Epithelial cell of esophagus (primary cell): ENCODE measurements at regions not wholly inside any gene's neighbourhood (a gene's known extent, or its start where the extent isn't known, plus 50 kb on each side); places are given as distances from the start of the nearest gene placed in this dataset.
A peak's percentile ranks its signal among the peaks of the same experiment; 100 is the strongest.

ENCODE experiments used
- DNase-seq: peaks from one replicate; pipeline ENCODE4 v3.0.0; 2010; ENCODE audit warnings: low read depth
- H3K4me3 ChIP-seq: 2 replicates; pipeline ENCODE4 v1.5.1; 2011; ENCODE audit warnings: mild to moderate bottlenecking, low read length, control low read depth
- CTCF ChIP-seq: IDR thresholded peaks from 2 replicates; pipeline ENCODE4 v1.5.1; 2011; ENCODE audit warnings: low read depth, mild to moderate bottlenecking, low read length, control low read depth, inconsistent platforms; ENCODE audit not compliant: insufficient read depth; ENCODE audit errors: missing control alignments

GRCh38 chr16:14338236-14338635, 267.1 kb downstream of the MRTFB start:
- no peak overlapping the region for H3K4me3 ChIP-seq
- DNase-seq = no peak
- TF ChIP-seq CTCF = no peak

DNA sequence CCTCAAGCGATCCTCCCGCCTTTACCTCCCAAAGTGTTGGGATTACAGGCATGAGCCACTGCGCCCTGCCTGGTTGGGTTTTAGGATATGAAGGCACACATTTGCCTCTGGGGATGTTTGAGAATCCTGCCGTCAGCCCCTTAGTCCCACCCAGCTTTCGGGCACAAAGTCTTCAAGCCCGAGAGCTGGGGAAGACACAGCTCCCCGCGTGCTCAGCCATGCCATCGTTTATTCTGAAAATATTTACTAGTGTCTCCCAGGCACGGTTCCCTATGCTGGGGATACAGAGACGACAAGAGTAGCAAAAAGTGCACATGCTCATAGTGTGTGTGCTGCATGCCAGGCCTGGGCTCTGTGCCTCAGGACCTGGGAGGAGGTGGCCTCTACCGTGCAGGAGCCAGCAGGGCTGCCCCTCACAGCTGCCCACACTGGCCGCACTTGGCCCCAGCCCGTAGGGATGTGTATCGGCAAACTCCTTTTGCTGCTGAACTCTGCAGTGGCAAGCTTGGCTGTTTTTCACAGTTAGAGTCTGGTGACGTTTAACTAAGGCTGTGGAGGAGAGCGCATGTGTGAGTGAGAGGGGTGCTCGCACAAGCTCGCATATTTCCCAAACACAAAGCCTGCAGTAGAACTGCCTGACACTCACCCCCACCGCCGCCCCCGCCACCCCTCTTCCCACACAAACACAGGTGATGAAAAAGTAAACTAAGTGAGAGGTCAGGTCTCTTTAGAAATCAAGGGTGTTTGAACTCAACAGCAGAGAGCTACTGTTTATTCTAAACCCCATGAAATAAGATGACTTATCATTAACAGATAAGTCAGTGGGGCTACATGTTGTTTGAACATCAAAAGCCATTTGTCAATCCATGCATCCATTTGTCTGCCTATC, 266.4 kb downstream of the MRTFB start:
- TF ChIP-seq CTCF = no peak
- no peak for DNase-seq
- H3K4me3 ChIP-seq = no peak overlapping the region

- no peak for TF ChIP-seq CTCF
- H3K4me3 ChIP-seq = no peak overlapping the region
- DNase-seq = no peak
These were observed 264.2 kb downstream of the MRTFB start for GRCh38 chr16:14335297-14335696.

DNA sequence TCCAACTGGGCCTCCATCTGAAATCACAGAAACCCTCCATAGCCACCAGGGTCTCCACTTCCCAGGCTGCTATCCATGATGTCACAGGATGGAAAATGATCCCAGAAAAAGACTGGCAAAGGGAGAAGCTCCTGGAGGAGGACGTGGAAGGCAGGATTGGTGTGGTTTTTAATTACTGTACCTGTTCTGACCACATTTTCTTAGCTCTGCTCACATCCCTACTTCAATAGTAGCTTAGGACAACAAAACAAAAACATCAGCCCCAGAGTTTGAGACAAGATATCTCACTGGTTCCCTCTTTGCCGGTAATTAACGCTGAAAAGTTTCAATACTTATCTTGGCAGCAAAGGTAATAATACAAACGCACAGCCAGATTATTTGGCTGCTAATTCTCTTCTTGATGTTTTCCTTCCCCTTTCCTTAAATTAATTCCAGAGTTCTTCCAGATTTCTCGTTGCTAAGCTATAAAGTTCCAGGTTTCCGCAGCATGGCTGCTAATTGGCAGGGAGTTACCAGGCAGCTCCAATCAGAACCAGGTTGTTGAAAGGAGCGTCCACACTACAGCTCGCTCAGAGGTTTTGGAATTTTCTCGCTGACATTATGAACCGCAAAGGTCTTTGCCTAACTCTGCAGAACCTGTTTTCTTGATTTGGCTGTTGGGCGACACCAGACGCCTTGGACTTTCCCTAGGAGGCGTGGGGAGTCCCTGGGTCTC, 263.4 kb downstream of the MRTFB start:
- no peak for TF ChIP-seq CTCF
- H3K4me3 ChIP-seq = no peak overlapping the region
- DNase-seq = peak; percentile 62

DNA sequence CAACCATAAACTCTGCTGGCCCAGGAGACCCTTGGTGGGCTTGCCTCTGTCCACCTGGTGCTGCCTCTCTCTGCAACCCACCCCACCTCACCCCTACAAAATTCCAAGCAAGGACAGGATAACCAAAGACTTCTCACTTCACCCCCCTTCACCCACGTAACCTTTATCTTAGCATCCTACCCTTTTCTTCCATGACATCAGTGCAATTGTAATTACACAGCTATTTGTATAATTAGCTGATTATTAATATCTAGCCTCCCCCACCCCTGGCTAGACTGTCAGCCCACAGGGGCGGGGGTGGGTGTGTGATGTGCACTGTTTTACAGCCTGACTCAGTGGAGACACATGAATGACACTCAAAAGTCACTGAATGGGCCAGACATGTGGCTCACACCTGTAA, 262.2 kb downstream of the MRTFB start:
- no peak for TF ChIP-seq CTCF
- DNase-seq = no peak

GRCh38 chr16:14331020-14331419, 259.9 kb downstream of the MRTFB start:
- H3K4me3 ChIP-seq = no peak overlapping the region
- TF ChIP-seq CTCF = no peak
- DNase-seq = no peak

More for the DNA sequence above, 262.2 kb downstream of the MRTFB start:
- no peak overlapping the region for H3K4me3 ChIP-seq
